OCI-LY7 (cell line): ENCODE measurements at regions not wholly inside any gene's neighbourhood (a gene's known extent, or its start where the extent isn't known, plus 50 kb on each side); places are given as distances from the start of the nearest gene placed in this dataset.

Source experiments
- CTCF ChIP-seq: fragments of 200-600 bp; sonication (generic); conservative IDR thresholded peaks from 2 replicates; pipeline ENCODE4 v1.5.1; 2014; ENCODE audit warnings: mild to moderate bottlenecking, antibody characterized with exemption, low read length, moderate library complexity, mixed read lengths
- EZH2phosphoT487 ChIP-seq: fragments of 200-600 bp; sonication (generic); IDR thresholded peaks from 2 replicates; pipeline ENCODE4 v1.6.1; 2018; ENCODE audit warnings: low read depth, borderline replicate concordance, mild to moderate bottlenecking, mixed run types, antibody characterized with exemption, low read length, moderate library complexity, mixed read lengths

- no peak for TF ChIP-seq CTCF
- TF ChIP-seq EZH2phosphoT487, result no peak
Observed at GRCh38 chr3:118525077-118525476, 509.6 kb downstream of the IGSF11 start.
